ENCODE measurements at regions not wholly inside any gene's neighbourhood (a gene's known extent, or its start where the extent isn't known, plus 50 kb on each side); places are given as distances from the start of the nearest gene placed in this dataset.

- no peak for TF ChIP-seq CTCF (IDR thresholded peaks at IDR 0.05)
- TF ChIP-seq POLR2AphosphoS5 (IDR thresholded peaks at IDR 0.05; ENCODE audit: low read depth, low read length): no peak
- no peak for TF ChIP-seq SIN3A (IDR thresholded peaks at IDR 0.05; ENCODE audit: borderline replicate concordance, insufficient read depth, low read depth, low read length)
- no peak for TF ChIP-seq TCF7L2 (IDR thresholded peaks at IDR 0.05; ENCODE audit: low read depth, low read length)
- TF ChIP-seq REST (IDR thresholded peaks at IDR 0.05; ENCODE audit: insufficient read depth in 1 of 2, low read depth in 2 of 2, low read length in 1 of 2): no peak
These were observed 62.4 kb upstream of the TTLL7 start for GRCh38 chr1:84061336-84061735.

Data from Panc1 (cell line).